Muscle of leg (tissue), 3 donors: ENCODE measurements at regions not wholly inside any gene's neighbourhood (a gene's known extent, or its start where the extent isn't known, plus 50 kb on each side); places are given as distances from the start of the nearest gene placed in this dataset.

Experiments
- DNase-seq: peaks from one replicate; pipeline ENCODE4 v3.0.0; 2013
- H3K27ac ChIP-seq: one replicate; pipeline ENCODE4 v1.5.1; 2013; ENCODE audit warnings: mild to moderate bottlenecking, low read length, control low read depth
- H3K27me3 ChIP-seq: one replicate; pipeline ENCODE4 v1.6.1; 2013; ENCODE audit warnings: low read length; ENCODE audit not compliant: control insufficient read depth, insufficient read depth
- H3K36me3 ChIP-seq: one replicate; pipeline ENCODE4 v1.6.1; 2013; ENCODE audit warnings: low read length; ENCODE audit not compliant: control insufficient read depth, insufficient read depth
- H3K4me1 ChIP-seq: one replicate; pipeline ENCODE4 v1.6.1; 2013; ENCODE audit warnings: low read length; ENCODE audit not compliant: control insufficient read depth, insufficient read depth
- H3K4me3 ChIP-seq: one replicate; pipeline ENCODE4 v1.5.1; 2013; ENCODE audit warnings: low read length, control low read depth
- H3K9me3 ChIP-seq: replicated peaks from 2 replicates; pipeline ENCODE4 v1.6.1; 2013; ENCODE audit warnings: low read depth, low read length; ENCODE audit not compliant: control insufficient read depth
- WGBS: methylation state at CpG from one replicate; pipeline ENCODE4 v1.1.5; 2013; ENCODE audit warnings: missing lambda C conversion rate; ENCODE audit not compliant: insufficient coverage; 5-methylcytosine and 5-hydroxymethylcytosine counted together

DNA sequence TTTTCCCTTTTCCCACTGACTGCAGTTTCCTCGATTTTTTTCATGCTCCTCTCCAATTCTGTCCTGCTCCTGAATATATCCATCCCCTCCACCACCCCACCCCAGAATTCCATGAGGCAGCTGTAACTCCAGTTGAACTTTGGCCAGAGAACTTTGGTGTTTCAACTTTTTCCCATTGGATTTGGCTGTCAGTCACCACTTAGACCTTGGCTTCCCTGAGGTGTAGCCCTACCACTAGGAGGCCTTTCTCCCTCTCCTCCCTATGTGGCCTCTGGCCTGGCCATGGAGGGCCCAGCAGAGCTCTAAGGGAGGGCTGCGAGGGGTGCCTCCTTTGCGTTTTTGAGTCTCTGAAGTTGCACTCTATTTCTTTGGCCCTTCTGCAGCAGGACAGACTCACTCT lies 261.3 kb downstream of the PIK3R1 start:
- WGBS = 69% methylated on average over 3 of the region's 3 CpGs
- Histone ChIP-seq H3K4me1 (peaks cover 24% of the 10 kb centered on the region), H3K9me3 (no peaks in the 10 kb centered on the region), H3K27me3 (no peaks in the 10 kb centered on the region), H3K4me3 (no peak overlapping the region), H3K27ac (no peak overlapping the region), H3K36me3 (no peaks in the 10 kb centered on the region)
- DNase-seq = peak; percentile 28

DNA sequence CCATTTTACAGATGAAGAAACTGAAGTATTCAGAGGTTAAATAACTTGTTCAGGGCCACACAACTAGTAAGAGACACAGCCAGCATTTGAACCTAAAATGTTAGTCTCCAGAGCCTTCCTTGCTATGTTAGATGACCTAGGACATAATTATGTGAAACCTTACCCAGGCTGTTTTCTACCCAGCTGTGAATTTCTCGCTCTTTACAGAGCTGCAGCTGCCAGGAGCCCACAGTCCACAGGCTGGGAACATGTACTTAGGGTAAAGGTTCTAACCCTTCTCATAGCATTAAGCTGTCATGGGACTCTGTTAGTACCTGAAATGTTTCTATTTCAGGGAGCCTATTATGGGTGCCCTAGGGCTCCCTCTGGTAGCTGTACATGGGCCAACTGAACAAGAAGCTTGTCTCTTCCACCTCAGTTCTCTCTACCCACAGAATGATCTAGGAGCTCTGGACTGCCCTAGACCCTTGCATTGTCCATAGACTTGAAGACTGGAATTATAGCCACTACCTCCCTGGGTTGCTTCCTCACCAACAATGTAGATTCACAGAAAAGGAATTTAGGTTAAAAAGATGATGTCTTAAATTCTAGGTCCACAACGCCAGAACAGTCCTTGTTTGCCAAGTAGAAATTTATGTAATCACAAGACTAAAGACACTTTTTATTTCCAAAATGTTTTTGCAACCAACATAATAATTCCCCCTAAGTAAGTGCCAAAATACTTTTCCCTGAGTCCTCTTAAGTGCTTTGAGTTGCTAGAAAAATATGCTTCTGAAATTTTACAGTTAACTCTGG lies 262.9 kb downstream of the PIK3R1 start:
- Histone ChIP-seq H3K4me1 (peaks cover 25% of the 10 kb centered on the region), H3K27me3 (no peaks in the 10 kb centered on the region), H3K36me3 (no peaks in the 10 kb centered on the region), H3K9me3 (no peaks in the 10 kb centered on the region), H3K27ac (peak overlapping the region; percentile 67), H3K4me3 (no peak overlapping the region)
- WGBS = no CpG with 5 or more reads among the region's 2 CpGs
- DNase-seq = peak; percentile 75

DNA sequence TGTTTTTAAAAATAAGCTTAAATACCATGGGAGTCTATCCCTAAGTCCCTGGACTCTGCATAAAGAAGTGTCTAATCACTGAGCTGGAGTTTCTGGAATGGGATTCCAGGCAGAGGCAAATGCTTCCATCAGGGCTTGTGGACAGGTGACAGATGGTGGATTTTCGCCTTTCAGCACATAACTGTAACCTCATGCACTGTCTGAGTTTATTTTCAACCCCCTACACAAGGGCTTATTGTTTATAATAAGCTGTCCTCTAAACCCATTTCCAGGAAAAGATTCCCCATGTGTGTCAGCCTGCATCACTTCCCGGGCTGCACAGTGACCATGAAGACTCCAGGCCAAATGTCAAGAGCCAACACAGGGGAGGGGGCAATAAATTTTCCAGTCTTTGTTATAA lies 264.0 kb downstream of the PIK3R1 start:
- peak; percentile 89 for DNase-seq

DNA sequence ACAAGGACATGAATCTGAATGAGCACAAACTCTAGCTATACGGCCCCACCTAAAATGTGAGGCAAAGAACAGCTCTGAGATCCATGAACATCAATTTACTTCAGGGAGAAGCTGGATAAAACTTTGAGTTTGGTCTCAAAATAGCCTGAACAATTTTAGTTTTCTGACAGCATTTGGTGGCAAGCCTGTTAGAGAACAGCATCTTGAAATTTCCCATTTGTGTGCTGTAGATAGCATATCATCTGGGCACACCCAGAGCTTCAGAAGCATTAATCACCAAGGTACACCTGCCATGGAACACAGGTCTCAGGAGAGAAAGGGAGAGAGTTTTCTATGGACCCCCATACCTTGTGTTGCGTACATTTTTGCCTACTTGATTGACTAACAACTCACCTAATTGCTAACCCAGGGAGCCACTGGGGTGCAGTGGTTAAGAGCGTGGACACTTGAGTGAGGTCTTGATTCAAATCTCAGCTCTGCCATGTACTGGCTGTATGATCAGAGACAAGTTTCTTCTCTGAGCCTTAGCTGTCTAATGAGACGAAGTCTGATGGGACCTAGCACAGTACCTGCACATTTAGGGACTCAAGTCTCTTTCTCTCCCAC lies 264.9 kb downstream of the PIK3R1 start:
- WGBS = no CpG with 5 or more reads among the region's 4 CpGs
- Histone ChIP-seq H3K27ac (peak overlapping the region; percentile 25), H3K36me3 (no peaks in the 10 kb centered on the region), H3K4me3 (no peak overlapping the region), H3K4me1 (peaks cover 25% of the 10 kb centered on the region), H3K9me3 (no peaks in the 10 kb centered on the region), H3K27me3 (no peaks in the 10 kb centered on the region)
- DNase-seq = peak; percentile 33

More for the DNA sequence above, 264.0 kb downstream of the PIK3R1 start:
- WGBS = no CpG with 5 or more reads among the region's 2 CpGs
- Histone ChIP-seq H3K27me3 (no peaks in the 10 kb centered on the region), H3K4me3 (no peak overlapping the region), H3K9me3 (no peaks in the 10 kb centered on the region), H3K4me1 (peaks cover 25% of the 10 kb centered on the region), H3K36me3 (no peaks in the 10 kb centered on the region), H3K27ac (peak overlapping the region; percentile 67)

DNA sequence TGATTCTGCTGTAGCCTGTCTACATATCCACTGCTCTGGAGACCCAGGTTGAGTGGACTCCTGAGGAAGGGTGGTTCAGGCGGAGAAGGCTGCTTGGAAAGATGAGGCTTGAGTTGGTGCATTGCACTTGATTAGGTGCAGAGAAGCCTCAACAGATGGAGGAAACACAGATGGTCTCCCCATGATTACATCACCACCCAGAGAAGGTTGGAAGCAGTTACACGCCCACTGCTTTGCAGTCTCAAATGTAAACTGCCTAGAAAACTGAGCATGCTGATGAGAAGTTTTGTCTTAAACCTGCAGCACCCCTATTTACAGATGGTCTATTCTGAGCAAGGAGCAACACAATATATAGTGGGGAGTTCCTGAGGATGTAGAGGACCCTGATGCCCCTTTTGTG lies 266.6 kb downstream of the PIK3R1 start:
- WGBS = no CpG with 5 or more reads among the region's 2 CpGs
- Histone ChIP-seq H3K27ac (no peak overlapping the region), H3K36me3 (no peaks in the 10 kb centered on the region), H3K4me1 (peaks cover 20% of the 10 kb centered on the region), H3K27me3 (no peaks in the 10 kb centered on the region), H3K4me3 (no peak overlapping the region), H3K9me3 (peaks cover under 1% of the 10 kb centered on the region)
- peak; percentile 42 for DNase-seq

DNA sequence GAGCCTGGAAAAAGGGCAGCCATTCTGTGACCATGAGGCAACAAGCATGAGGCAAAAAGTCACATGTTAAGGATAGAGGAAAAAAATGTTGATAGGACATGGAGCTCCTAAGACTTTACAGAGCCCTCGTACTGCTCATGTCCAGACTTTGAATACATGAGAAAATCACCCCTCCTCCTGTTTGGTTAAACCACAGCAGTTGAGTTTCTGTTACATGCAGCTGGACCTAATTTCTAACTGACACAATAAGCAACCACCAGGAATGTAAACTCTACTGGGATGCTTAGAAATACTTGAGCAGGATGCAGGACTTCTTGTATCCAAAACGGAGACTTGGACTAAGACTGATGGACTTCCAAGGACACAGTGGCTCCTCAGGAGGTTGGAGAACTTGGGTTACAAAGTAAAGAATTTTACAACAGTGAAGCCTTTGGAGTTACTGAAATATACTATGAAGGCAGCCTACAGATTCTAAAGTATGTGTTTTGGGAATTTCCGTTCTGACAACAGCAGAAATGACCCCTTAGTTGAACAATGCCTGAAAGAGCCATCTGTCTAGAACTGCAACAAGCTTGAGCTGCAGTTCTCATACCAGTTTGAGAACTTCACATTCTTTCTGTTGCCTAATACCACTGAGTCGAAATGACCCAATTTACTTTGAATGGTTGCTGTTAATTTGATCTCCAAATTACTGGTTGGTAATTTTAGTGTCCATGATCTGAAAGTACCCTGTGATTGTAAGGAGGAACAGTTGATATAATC lies 268.9 kb downstream of the PIK3R1 start:
- Histone ChIP-seq H3K36me3 (no peaks in the 10 kb centered on the region), H3K9me3 (peaks cover 7% of the 10 kb centered on the region), H3K27me3 (no peaks in the 10 kb centered on the region), H3K4me3 (no peak overlapping the region), H3K4me1 (peaks cover 9% of the 10 kb centered on the region), H3K27ac (no peak overlapping the region)
- WGBS = 43% methylated on average over 1 of the region's 4 CpGs
- no peak for DNase-seq

DNA sequence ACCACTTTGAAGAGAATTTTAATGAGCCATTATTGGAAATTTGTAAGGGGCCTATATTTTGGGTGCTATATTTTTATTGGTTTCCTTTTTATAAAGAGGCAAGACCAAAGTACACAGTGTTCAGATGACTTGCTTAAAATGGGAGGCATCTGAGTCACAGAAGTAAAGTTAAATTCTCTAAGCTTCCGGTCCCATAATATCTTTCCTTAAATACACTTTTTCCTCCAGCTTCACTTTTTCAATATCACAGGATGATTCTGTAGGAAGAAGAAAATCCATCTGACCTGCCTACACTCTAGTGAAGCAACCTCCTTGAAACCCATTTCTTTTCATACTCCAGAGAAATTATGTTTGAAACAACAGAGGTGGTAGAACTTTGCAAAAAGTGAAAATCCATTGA lies 274.0 kb downstream of the PIK3R1 start:
- no peak for DNase-seq
- WGBS = no CpG with 5 or more reads among the region's 1 CpG
- H3K9me3 ChIP-seq = peaks cover 7% of the 10 kb centered on the region
- no peaks in the 10 kb centered on the region for H3K27me3 ChIP-seq
- no peaks in the 10 kb centered on the region for H3K4me1 ChIP-seq
- no peaks in the 10 kb centered on the region for H3K36me3 ChIP-seq
- no peak overlapping the region for H3K27ac ChIP-seq
- no peak overlapping the region for H3K4me3 ChIP-seq

DNA sequence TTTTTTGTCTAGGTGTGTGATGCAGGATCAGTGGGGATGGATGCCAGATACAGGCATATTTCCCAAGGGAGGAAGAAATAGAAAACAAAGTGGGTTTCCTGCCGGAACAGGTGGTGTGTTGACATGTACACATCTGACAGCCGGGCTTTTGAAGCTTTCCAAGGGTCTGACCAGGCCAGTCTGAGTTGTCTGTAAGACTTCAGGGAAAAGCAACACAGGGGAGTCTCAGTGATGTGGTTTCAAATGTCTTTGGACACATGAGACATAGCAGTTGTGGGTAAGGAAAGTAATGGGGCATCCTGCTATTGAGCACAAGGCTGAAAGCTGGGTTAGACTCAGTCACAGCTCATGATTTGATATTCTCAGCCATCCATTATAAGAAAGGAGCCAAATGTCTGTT lies 274.9 kb downstream of the PIK3R1 start:
- Histone ChIP-seq H3K4me1 (no peaks in the 10 kb centered on the region), H3K9me3 (peaks cover 7% of the 10 kb centered on the region), H3K27ac (no peak overlapping the region), H3K27me3 (no peaks in the 10 kb centered on the region), H3K4me3 (no peak overlapping the region), H3K36me3 (no peaks in the 10 kb centered on the region)
- DNase-seq = no peak
- 23% methylated on average over 2 of the region's 2 CpGs for WGBS

DNA sequence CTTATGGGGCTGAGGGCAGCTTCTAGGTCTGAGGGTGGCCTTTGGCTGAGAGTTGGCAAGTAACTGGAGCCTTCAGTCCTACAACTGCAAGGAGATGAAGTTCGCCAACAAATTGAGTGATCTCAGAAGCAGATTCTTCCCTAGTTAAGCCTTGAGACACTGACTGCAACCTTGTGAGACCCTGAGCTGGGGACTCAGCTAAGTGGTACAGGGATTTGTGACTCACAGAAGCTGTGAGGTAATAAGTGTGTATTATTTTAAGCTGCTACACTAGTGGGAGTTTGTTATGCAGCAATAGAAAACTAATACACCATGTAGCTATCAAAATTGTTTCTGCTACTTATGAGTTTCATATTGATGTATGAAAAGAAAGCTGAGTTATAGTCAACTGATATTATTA lies 279.2 kb downstream of the PIK3R1 start:
- DNase-seq = no peak
- Histone ChIP-seq H3K9me3 (peaks cover 12% of the 10 kb centered on the region), H3K27me3 (no peaks in the 10 kb centered on the region), H3K36me3 (no peaks in the 10 kb centered on the region), H3K27ac (no peak overlapping the region), H3K4me1 (no peaks in the 10 kb centered on the region), H3K4me3 (no peak overlapping the region)
- 77% methylated on average over 1 of the region's 1 CpG for whole genome bisulfite sequencing

DNA sequence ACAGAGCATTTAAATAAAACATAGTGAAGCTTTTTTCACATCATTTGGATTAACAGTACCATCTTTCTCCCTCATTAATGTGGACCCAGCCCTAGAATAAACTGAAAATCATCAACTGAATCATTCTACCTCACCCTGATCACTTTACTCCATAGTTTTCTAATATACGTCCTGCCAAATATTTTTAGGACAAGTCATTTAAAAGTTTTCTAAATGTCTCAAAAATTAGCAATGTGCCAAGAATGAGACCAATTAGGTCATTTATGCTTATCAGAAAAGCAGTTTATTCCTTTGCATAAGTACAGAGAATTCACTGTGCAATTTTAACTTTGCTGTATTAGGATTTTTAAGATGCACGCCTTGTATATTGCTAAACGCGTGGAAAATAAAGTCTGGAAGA lies 284.4 kb downstream of the PIK3R1 start:
- Histone ChIP-seq H3K4me3 (no peak overlapping the region), H3K4me1 (peaks cover 3% of the 10 kb centered on the region), H3K27me3 (no peaks in the 10 kb centered on the region), H3K27ac (no peak overlapping the region), H3K36me3 (no peaks in the 10 kb centered on the region), H3K9me3 (peaks cover 12% of the 10 kb centered on the region)
- peak; percentile 49 for DNase-seq
- no CpG with 5 or more reads among the region's 4 CpGs for whole genome bisulfite sequencing
